GM10248 (cell line): ENCODE measurements at regions not wholly inside any gene's neighbourhood (a gene's known extent, or its start where the extent isn't known, plus 50 kb on each side); places are given as distances from the start of the nearest gene placed in this dataset.

Source experiments
- CTCF ChIA-PET: fragments of 300-600 bp; sonication (Branson Sonifier 250); formaldehyde crosslinking; extraction: SDS; loops from one replicate; lab custom pipeline; 2021; ENCODE audit warnings: antibody characterized with exemption; lab: Yijun Ruan, JAX
- POLR2A ChIA-PET: fragments of 350-650 bp; sonication (Branson Sonifier 250); formaldehyde crosslinking; extraction: SDS; loops from one replicate; lab custom pipeline; 2020; ENCODE audit warnings: antibody characterized with exemption; lab: Yijun Ruan, JAX
- DNase-seq: peaks from one replicate; pipeline ENCODE4 v3.0.0; 2012; ENCODE audit errors: extremely low spot score
- TF ChIP-seq, protein P1 (sequence below): IDR thresholded peaks from 2 replicates; pipeline ENCODE4 v1.5.1; 2012; ENCODE audit warnings: mild to moderate bottlenecking, low read depth; ENCODE audit errors: extremely low read depth, missing control alignments, control extremely low read depth

DNA sequence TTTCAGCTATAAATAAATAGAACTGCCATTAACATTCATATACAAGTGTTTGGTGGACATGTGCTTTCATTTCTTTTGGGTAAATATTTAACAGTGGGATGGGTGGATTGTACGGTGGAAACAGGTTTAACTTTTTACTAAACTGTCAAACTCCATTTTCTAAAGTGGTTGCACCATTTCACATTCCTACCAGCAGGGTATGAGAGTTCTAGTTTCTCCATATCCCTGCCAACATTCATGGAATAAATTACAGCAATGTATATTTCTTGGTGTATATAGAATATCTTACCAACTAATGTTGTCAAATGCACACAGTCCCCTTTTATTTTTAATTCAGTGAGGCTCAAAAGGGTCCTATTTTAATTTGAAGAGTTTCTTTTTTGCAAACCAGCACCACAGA, 71.3 kb upstream of the CTXND1 start:
- TF ChIP-seq, protein P1, sequence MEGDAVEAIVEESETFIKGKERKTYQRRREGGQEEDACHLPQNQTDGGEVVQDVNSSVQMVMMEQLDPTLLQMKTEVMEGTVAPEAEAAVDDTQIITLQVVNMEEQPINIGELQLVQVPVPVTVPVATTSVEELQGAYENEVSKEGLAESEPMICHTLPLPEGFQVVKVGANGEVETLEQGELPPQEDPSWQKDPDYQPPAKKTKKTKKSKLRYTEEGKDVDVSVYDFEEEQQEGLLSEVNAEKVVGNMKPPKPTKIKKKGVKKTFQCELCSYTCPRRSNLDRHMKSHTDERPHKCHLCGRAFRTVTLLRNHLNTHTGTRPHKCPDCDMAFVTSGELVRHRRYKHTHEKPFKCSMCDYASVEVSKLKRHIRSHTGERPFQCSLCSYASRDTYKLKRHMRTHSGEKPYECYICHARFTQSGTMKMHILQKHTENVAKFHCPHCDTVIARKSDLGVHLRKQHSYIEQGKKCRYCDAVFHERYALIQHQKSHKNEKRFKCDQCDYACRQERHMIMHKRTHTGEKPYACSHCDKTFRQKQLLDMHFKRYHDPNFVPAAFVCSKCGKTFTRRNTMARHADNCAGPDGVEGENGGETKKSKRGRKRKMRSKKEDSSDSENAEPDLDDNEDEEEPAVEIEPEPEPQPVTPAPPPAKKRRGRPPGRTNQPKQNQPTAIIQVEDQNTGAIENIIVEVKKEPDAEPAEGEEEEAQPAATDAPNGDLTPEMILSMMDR: no peak
- ChIA-PET POLR2A (no interaction called here), CTCF (interaction anchor here (1.7 kb wide), 1 partner anchor 9 kb away, joined by 4 read pairs; no protein-coding TSS in a partner anchor)
- no peak for DNase-seq

DNA sequence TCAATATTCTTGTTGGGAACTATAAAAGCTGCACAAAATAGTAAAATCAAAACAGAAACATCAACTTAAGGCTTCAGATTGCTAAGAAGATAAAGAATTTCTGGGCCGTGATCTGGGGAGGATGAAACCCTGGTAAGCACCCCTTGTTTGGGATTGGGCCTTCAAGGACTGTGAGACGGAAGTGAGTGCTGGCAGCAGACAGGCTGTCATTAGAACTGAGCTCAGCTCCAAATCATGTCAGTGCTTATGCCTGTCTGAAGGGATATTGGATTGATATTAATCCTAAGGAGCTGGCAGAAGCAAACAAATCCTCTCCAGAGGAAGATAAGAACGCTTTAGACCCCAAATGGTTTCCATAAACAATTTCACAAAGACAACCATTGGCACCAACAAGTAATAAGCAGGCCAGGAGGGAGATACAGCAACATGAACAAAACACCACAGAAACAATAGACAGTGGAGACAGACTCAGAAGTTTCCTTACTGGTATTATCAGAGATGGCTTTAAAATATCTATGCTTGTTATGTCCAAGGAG, 72.6 kb upstream of the CTXND1 start:
- ChIA-PET CTCF (interaction anchor here (1.1 to 1.7 kb wide), 2 partner anchors 8 to 10 kb away, joined by 4 to 5 read pairs; no protein-coding TSS in a partner anchor), POLR2A (no interaction called here)

DNA sequence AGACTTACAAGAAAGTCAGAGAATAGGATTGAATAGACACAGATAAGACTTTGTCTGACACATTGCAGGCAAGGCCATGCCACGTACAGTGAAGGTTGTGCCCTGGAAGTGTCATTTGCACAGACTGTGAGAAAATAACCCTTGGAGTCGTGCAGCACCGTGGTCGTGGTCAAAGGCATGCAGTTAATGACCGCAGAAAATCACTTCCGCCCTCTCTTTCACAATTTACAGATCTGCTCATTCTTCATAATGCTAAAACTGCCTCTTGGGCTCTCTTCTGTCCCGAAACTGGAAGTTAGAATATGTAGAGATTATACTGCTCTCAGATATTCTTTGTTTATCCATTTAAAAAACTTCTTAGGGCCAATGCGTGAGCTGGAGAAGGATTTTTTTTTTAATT, 73.2 kb upstream of the CTXND1 start:
- ChIA-PET POLR2A (no interaction called here), CTCF (no interaction called here)
- TF ChIP-seq, protein P1: no peak
- no peak for DNase-seq

More for the DNA sequence above, 72.6 kb upstream of the CTXND1 start:
- TF ChIP-seq, protein P1: no peak
- DNase-seq: no peak

DNA sequence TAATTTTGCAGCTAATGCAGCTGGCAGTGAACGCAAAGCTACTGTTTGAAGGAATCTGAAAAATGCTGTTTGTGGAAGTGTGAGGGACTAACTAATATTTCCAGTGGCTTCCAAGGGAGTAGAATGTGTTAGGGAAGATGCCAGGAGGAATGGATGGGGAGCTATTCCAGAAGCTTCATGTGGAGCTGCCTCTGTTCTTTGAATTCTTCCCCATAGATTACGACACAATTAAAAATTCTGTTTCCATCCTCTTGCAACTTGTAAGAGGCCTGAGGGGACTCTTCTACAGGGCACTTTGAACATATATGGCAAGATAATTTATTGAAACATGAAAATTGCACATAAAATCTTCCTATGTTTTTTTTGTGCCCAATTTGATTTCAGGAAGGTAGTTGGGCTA, 74.3 kb upstream of the CTXND1 start:
- CTCF ChIA-PET: no interaction called here
- DNase-seq: no peak
- POLR2A ChIA-PET: no interaction called here
- TF ChIP-seq, protein P1: no peak

DNA sequence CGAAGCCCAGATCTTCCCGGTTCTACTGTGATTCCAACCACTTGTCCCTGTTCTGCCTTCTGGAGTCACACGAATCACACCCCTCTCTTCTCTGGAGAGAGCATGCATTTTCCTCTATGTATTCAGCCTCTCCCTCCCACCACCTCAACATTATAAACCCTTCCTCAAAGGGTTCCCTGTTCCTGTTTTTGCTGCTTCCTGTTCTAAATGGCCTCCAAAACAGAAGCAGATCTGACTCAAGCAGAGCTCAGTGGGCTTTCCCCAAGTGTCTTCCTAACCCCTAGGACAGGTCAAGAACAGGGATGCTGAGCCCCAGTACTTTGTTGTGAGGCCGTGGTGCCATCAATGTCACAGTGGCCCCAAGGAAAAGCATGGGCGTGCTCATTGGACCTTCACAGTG, 75.7 kb upstream of the ARNT2 start:
- POLR2A ChIA-PET: no interaction called here
- CTCF ChIA-PET: no interaction called here
- TF ChIP-seq, protein P1: no peak
- no peak for DNase-seq

DNA sequence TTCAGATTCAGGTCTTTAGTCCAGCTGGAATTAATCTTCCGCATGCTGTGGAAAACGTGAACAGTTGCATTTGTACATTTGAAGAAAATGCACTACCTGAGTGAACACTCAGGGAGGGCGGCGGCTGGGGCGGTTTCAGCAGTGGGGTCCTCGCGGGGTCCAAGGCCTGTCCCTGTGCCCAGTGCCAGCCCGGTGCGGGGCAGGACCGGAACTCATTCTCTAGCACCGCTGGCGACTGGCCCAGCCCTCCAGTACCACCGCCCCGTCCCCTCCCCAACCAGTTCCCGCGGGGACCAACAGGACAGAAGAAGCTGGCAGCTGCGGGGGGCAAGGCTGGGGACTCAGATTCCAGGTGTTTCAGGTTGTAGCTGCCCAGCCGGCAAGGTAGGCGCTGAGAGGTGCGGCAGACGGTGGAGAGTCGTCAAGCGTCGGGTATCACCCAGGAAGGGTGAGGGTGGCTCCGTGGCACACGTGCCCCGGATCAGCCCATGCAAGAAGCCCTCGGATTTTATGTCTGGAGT, 72.2 kb upstream of the ARNT2 start:
- TF ChIP-seq, protein P1: no peak
- no peak for DNase-seq
- ChIA-PET CTCF (interaction anchor here (1.0 kb wide), 1 partner anchor 8 kb away, joined by 4 read pairs; no protein-coding TSS in a partner anchor), POLR2A (interaction anchor here (0.5 kb wide), 1 partner anchor 17 kb away, joined by 3 read pairs; no protein-coding TSS in a partner anchor)
